GM12878 (cell line): ENCODE measurements at regions not wholly inside any gene's neighbourhood (a gene's known extent, or its start where the extent isn't known, plus 50 kb on each side); places are given as distances from the start of the nearest gene placed in this dataset.

Experiments used
- BACH1 ChIP-seq: fragments of 450-650 bp; IDR thresholded peaks from 2 replicates; pipeline ENCODE4 v1.6.1; 2017; ENCODE audit warnings: mild to moderate bottlenecking, borderline replicate concordance
- CHD1 ChIP-seq: IDR thresholded peaks from 2 replicates; pipeline ENCODE4 v1.6.1; 2012; ENCODE audit warnings: low read depth, low read length, improper control_type of control experiment
- CHD2 ChIP-seq: IDR thresholded peaks from 2 replicates; pipeline ENCODE4 v1.6.1; 2011; ENCODE audit warnings: low read depth, low read length, improper control_type of control experiment, borderline replicate concordance
- CHD4 ChIP-seq: fragments of 200-600 bp; sonication (generic); IDR thresholded peaks from 2 replicates; pipeline ENCODE4 v1.6.1; 2016; ENCODE audit warnings: mild to moderate bottlenecking
- ETV6 ChIP-seq, 2 experiments: fragments of 450-650 bp in 1 of 2; IDR thresholded peaks in 1 of 2; conservative IDR thresholded peaks in 1 of 2; 2 replicates each; pipeline ENCODE4 v1.6.1; 2014; ENCODE audit warnings: antibody characterized with exemption in 1 of 2, borderline replicate concordance in 1 of 2, low read depth in 1 of 2, mild to moderate bottlenecking in 1 of 2, moderate library complexity in 1 of 2
- FOXM1 ChIP-seq: IDR thresholded peaks from 2 replicates; pipeline ENCODE4 v1.6.1; 2012; ENCODE audit warnings: low read depth, mild to moderate bottlenecking, inconsistent platforms, low read length, moderate library complexity
- HCFC1 ChIP-seq: fragments of 150-350 bp; IDR thresholded peaks from 2 replicates; pipeline ENCODE4 v1.6.1; 2014; ENCODE audit warnings: low read length
- HDAC6 ChIP-seq: fragments of 200-600 bp; sonication (generic); IDR thresholded peaks from one replicate; pipeline ENCODE4 v1.8.0; 2017; ENCODE audit warnings: antibody characterized with exemption; ENCODE audit not compliant: unreplicated experiment
- MEF2B ChIP-seq: fragments of 450-650 bp; IDR thresholded peaks from 2 replicates; pipeline ENCODE4 v1.6.1; 2018; ENCODE audit warnings: mild to moderate bottlenecking, moderate library complexity; ENCODE audit not compliant: partially characterized antibody, poor library complexity, severe bottlenecking
- MXI1 ChIP-seq: fragments of 150-350 bp; IDR thresholded peaks from 2 replicates; pipeline ENCODE4 v1.6.1; 2011; ENCODE audit warnings: low read depth, mild to moderate bottlenecking, inconsistent platforms, low read length, improper control_type of control experiment
- NBN ChIP-seq: fragments of 450-650 bp; IDR thresholded peaks from 2 replicates; pipeline ENCODE4 v1.6.1; 2016
- NR2C2 ChIP-seq: IDR thresholded peaks from 2 replicates; pipeline ENCODE4 v1.6.1; 2011; ENCODE audit warnings: borderline replicate concordance, low read depth; ENCODE audit not compliant: control insufficient read depth, insufficient read length
- NR2F1 ChIP-seq: fragments of 450-650 bp; conservative IDR thresholded peaks from 2 replicates; pipeline ENCODE4 v1.6.1; 2017; ENCODE audit warnings: mild to moderate bottlenecking
- RAD21 ChIP-seq: IDR thresholded peaks from 2 replicates; pipeline ENCODE4 v1.6.1; 2011; ENCODE audit warnings: mild to moderate bottlenecking, low read depth, low read length, moderate library complexity; ENCODE audit not compliant: insufficient read depth
- SPI1 ChIP-seq: IDR thresholded peaks from 2 replicates; pipeline ENCODE4 v1.6.1; 2011; ENCODE audit warnings: low read depth, mild to moderate bottlenecking, low read length, moderate library complexity, borderline replicate concordance; ENCODE audit not compliant: insufficient read depth
- TAF1 ChIP-seq: IDR thresholded peaks from 2 replicates; pipeline ENCODE4 v1.6.1; 2011; ENCODE audit warnings: mild to moderate bottlenecking, low read depth, low read length, borderline replicate concordance
- TCF12 ChIP-seq: IDR thresholded peaks from 2 replicates; pipeline ENCODE4 v1.6.1; 2011; ENCODE audit warnings: low read depth, mild to moderate bottlenecking, low read length
- YBX1 ChIP-seq: fragments of 450-650 bp; IDR thresholded peaks from 2 replicates; pipeline ENCODE4 v1.6.1; 2016; ENCODE audit warnings: antibody characterized with exemption
- ZNF24 ChIP-seq: fragments of 450-650 bp; IDR thresholded peaks from 2 replicates; pipeline ENCODE4 v1.6.1; 2017; ENCODE audit warnings: antibody characterized with exemption, mild to moderate bottlenecking
- TF ChIP-seq, protein P1 (sequence below): fragments of 450-650 bp; IDR thresholded peaks from 2 replicates; pipeline ENCODE4 v1.6.1; 2017; ENCODE audit warnings: mild to moderate bottlenecking, low read depth, inconsistent platforms; ENCODE audit not compliant: poor library complexity, severe bottlenecking
- TF ChIP-seq, protein P2 (sequence below): IDR thresholded peaks from 2 replicates; pipeline ENCODE4 v1.6.1; 2012; ENCODE audit warnings: improper control_type of control experiment, low read depth, low read length; ENCODE audit not compliant: insufficient replicate concordance
- TF ChIP-seq, protein P3 (sequence below): fragments of 450-650 bp; formaldehyde crosslinking; IDR thresholded peaks from 2 replicates; pipeline ENCODE4 v1.4.0; 2020; ENCODE audit warnings: mild to moderate bottlenecking, moderate library complexity

DNA sequence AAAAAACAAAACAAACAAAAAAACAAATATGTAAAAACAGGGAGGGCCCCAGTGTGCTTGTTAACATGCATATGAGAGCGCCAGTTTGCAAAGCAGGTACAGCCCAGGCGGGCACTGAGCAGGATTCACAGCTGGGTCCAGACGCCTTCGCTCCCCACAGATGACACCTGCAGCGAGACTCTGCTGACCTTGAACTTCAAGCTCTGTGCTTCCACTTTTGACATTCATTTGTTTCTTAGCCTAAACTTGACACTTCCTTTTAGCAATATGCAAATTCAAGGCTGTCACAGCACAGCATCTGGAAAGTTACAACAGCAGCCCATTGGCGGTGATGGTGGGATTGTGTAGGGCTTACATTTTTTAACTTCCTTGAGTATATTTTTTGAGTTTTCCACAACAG lies 88.8 kb upstream of the TNS3 start (continued):
- TF ChIP-seq, protein P1, sequence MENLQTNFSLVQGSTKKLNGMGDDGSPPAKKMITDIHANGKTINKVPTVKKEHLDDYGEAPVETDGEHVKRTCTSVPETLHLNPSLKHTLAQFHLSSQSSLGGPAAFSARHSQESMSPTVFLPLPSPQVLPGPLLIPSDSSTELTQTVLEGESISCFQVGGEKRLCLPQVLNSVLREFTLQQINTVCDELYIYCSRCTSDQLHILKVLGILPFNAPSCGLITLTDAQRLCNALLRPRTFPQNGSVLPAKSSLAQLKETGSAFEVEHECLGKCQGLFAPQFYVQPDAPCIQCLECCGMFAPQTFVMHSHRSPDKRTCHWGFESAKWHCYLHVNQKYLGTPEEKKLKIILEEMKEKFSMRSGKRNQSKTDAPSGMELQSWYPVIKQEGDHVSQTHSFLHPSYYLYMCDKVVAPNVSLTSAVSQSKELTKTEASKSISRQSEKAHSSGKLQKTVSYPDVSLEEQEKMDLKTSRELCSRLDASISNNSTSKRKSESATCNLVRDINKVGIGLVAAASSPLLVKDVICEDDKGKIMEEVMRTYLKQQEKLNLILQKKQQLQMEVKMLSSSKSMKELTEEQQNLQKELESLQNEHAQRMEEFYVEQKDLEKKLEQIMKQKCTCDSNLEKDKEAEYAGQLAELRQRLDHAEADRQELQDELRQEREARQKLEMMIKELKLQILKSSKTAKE, result no peak
- no peak for TF ChIP-seq YBX1
- no peak for TF ChIP-seq CHD1
- TF ChIP-seq CHD2, result no peak
- no peak for TF ChIP-seq RAD21
- no peak for TF ChIP-seq ZNF24
- no peak for TF ChIP-seq HCFC1
- no peak for TF ChIP-seq NR2F1
- no peak for TF ChIP-seq NR2C2
- TF ChIP-seq, protein P2, sequence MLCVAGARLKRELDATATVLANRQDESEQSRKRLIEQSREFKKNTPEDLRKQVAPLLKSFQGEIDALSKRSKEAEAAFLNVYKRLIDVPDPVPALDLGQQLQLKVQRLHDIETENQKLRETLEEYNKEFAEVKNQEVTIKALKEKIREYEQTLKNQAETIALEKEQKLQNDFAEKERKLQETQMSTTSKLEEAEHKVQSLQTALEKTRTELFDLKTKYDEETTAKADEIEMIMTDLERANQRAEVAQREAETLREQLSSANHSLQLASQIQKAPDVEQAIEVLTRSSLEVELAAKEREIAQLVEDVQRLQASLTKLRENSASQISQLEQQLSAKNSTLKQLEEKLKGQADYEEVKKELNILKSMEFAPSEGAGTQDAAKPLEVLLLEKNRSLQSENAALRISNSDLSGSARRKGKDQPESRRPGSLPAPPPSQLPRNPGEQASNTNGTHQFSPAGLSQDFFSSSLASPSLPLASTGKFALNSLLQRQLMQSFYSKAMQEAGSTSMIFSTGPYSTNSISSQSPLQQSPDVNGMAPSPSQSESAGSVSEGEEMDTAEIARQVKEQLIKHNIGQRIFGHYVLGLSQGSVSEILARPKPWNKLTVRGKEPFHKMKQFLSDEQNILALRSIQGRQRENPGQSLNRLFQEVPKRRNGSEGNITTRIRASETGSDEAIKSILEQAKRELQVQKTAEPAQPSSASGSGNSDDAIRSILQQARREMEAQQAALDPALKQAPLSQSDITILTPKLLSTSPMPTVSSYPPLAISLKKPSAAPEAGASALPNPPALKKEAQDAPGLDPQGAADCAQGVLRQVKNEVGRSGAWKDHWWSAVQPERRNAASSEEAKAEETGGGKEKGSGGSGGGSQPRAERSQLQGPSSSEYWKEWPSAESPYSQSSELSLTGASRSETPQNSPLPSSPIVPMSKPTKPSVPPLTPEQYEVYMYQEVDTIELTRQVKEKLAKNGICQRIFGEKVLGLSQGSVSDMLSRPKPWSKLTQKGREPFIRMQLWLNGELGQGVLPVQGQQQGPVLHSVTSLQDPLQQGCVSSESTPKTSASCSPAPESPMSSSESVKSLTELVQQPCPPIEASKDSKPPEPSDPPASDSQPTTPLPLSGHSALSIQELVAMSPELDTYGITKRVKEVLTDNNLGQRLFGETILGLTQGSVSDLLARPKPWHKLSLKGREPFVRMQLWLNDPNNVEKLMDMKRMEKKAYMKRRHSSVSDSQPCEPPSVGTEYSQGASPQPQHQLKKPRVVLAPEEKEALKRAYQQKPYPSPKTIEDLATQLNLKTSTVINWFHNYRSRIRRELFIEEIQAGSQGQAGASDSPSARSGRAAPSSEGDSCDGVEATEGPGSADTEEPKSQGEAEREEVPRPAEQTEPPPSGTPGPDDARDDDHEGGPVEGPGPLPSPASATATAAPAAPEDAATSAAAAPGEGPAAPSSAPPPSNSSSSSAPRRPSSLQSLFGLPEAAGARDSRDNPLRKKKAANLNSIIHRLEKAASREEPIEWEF, result no peak
- TF ChIP-seq MEF2B, result no peak
- TF ChIP-seq TAF1, result no peak
- no peak for TF ChIP-seq MXI1
- 0 out of 4 replicates have a peak, but pooled peaks of 1 of the 2 experiments have one; percentile 17 for TF ChIP-seq ETV6 (conservative IDR thresholded peaks at IDR 0.05 in 1 of 2, IDR thresholded peaks at IDR 0.05 in 1 of 2; ENCODE audit: borderline replicate concordance in 1 of 2, low read depth in 1 of 2)
- TF ChIP-seq BACH1, result no peak
- TF ChIP-seq SPI1, result peak; percentile 56; the same call in 1 of the 2 replicates
- TF ChIP-seq CHD4, result no peak
- TF ChIP-seq HDAC6, result no peak
- no peak for TF ChIP-seq NBN
- no peak for TF ChIP-seq FOXM1
- TF ChIP-seq TCF12, result peak; percentile 92
- TF ChIP-seq, protein P3, sequence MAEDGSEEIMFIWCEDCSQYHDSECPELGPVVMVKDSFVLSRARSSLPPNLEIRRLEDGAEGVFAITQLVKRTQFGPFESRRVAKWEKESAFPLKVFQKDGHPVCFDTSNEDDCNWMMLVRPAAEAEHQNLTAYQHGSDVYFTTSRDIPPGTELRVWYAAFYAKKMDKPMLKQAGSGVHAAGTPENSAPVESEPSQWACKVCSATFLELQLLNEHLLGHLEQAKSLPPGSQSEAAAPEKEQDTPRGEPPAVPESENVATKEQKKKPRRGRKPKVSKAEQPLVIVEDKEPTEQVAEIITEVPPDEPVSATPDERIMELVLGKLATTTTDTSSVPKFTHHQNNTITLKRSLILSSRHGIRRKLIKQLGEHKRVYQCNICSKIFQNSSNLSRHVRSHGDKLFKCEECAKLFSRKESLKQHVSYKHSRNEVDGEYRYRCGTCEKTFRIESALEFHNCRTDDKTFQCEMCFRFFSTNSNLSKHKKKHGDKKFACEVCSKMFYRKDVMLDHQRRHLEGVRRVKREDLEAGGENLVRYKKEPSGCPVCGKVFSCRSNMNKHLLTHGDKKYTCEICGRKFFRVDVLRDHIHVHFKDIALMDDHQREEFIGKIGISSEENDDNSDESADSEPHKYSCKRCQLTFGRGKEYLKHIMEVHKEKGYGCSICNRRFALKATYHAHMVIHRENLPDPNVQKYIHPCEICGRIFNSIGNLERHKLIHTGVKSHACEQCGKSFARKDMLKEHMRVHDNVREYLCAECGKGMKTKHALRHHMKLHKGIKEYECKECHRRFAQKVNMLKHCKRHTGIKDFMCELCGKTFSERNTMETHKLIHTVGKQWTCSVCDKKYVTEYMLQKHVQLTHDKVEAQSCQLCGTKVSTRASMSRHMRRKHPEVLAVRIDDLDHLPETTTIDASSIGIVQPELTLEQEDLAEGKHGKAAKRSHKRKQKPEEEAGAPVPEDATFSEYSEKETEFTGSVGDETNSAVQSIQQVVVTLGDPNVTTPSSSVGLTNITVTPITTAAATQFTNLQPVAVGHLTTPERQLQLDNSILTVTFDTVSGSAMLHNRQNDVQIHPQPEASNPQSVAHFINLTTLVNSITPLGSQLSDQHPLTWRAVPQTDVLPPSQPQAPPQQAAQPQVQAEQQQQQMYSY (CRISPR knock-in tag), result no peak
